Neutrophil (primary cell): ENCODE measurements at regions not wholly inside any gene's neighbourhood (a gene's known extent, or its start where the extent isn't known, plus 50 kb on each side); places are given as distances from the start of the nearest gene placed in this dataset.
"Not testable (repeated sequence)": the region's sequence is repeated elsewhere in the genome, so short reads cannot be mapped to it uniquely, and the experiment has no call there.

Experiments
- H3K27ac ChIP-seq: fragments of 200-600 bp; sonication (generic); 2 replicates; pipeline ENCODE4 v1.5.1; 2016; ENCODE audit warnings: mild to moderate bottlenecking, moderate library complexity
- H3K27me3 ChIP-seq: fragments of 200-600 bp; sonication (generic); 2 replicates; pipeline ENCODE4 v1.6.0; 2016; ENCODE audit warnings: mild to moderate bottlenecking
- H3K36me3 ChIP-seq: fragments of 200-600 bp; sonication (generic); 2 replicates; pipeline ENCODE4 v1.5.1; 2017
- H3K4me1 ChIP-seq, 2 experiments: fragments of 200-600 bp in 1 of 2; sonication (generic) in 1 of 2; 1 replicate in 1 of 2; 2 replicates in 1 of 2; pipeline versions ENCODE4 v1.5.1 to v1.6.1; 2013 to 2016; ENCODE audit warnings: low read depth in 1 of 2, low read length in 1 of 2, mild to moderate bottlenecking in 1 of 2, moderate library complexity in 1 of 2; ENCODE audit not compliant: control insufficient read depth in 1 of 2, insufficient read depth in 1 of 2
- H3K4me3 ChIP-seq, 2 experiments: fragments of 200-600 bp in 1 of 2; sonication (generic) in 1 of 2; 1 replicate in 1 of 2; 2 replicates in 1 of 2; pipeline ENCODE4 v1.5.1; 2013 to 2016; ENCODE audit warnings: low read depth in 1 of 2, low read length in 1 of 2, mild to moderate bottlenecking in 1 of 2, moderate library complexity in 1 of 2
- H3K9me3 ChIP-seq: fragments of 200-600 bp; sonication (generic); 2 replicates; pipeline ENCODE4 v1.5.1; 2016
- CTCF ChIP-seq: fragments of 200-600 bp; sonication (generic); IDR thresholded peaks from 2 replicates; pipeline ENCODE4 v1.5.1; 2016; ENCODE audit warnings: antibody characterized with exemption

- Histone ChIP-seq H3K9me3 (no peaks in the 10 kb centered on the region), H3K4me1 (no peaks in the 10 kb centered on the region)
- no peak for TF ChIP-seq CTCF
These were observed 179.5 kb downstream of the ADRA2C start for GRCh38 chr4:3945511-3946290.

GRCh38 chr4:3946553-3946952 is 180.4 kb downstream of the ADRA2C start:
- not testable (repeated sequence) for H3K9me3 ChIP-seq, H3K4me3 ChIP-seq, H3K4me1 ChIP-seq, H3K27ac ChIP-seq, H3K36me3 ChIP-seq, H3K27me3 ChIP-seq

More at GRCh38 chr4:3945511-3946290, 179.5 kb downstream of the ADRA2C start:
- Histone ChIP-seq H3K4me3 (no peak overlapping the region), H3K27ac (no peak overlapping the region), H3K27me3 (peaks cover 5% of the 10 kb centered on the region), H3K36me3 (no peaks in the 10 kb centered on the region)

DNA sequence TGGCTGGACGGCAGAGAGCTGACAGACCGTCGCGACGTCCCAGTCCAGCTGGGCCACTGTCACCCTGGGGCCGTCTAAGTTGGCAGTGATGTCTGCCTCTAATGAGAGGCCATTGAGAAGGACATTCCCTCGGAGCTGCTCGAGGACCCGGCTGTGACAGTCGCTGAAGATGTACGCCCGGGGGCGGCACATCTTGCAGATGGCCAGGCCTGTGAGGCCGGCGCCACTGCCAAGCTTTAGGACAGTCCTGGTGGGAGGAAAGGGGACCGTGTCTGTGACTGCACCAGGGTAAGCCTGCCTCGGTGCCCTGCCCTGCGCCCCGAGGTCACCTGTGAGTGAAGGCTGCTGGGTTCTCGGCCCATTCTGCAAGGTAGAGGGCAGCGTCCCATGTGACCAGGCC is 181.6 kb downstream of the ADRA2C start:
- H3K27me3 ChIP-seq, H3K4me3 ChIP-seq, H3K9me3 ChIP-seq, H3K36me3 ChIP-seq, H3K27ac ChIP-seq, H3K4me1 ChIP-seq: not testable (repeated sequence)

GRCh38 chr4:3948210-3948609 is 182.0 kb downstream of the ADRA2C start:
- not testable (repeated sequence) for H3K27me3 ChIP-seq, H3K9me3 ChIP-seq

GRCh38 chr4:3949916-3950315 is 183.7 kb downstream of the ADRA2C start:
- not testable (repeated sequence) for H3K9me3 ChIP-seq, H3K36me3 ChIP-seq, H3K4me1 ChIP-seq, H3K27ac ChIP-seq, H3K4me3 ChIP-seq, H3K27me3 ChIP-seq

More at GRCh38 chr4:3948210-3948609, 182.0 kb downstream of the ADRA2C start:
- H3K36me3 ChIP-seq, H3K4me1 ChIP-seq, H3K27ac ChIP-seq, H3K4me3 ChIP-seq: not testable (repeated sequence)

DNA sequence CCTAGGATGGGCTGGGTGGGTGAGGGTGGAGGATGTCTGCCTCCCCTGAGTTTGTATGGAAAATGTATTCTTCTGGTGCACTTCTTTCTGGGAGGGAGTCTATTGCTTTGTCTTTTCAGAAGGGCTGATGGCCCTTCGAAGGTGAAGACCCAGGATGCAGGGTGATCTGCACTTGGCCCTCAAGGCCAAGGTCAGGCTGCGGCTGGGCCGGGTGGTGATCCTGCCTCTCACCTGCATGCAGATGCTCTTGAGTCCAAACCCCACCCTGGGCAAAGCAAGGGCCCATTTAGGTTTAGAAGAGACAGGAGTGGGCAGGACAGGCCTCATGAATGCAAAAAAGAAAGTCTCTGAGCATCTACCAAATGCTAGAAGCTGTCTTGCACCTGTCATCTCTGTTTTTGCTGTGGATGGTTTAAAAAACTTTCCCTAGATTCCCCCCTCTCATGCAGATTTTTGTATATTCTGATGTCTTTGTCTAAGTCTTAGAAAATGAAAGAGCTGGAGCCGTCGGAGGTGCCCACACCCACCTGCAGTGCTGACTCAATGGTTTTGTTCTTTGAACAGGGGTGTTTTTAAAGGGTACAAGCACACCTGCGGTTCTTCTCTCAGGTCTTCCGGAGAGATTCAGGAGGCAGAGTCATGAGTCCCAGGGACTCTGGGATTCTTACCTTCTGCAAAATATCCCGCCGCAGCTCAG is 186.4 kb downstream of the ADRA2C start:
- H3K4me1 ChIP-seq, result peaks cover 4 to 10% of the 10 kb centered on the region in 2 experiments
- peaks cover 32% of the 10 kb centered on the region for H3K27me3 ChIP-seq
- not testable (repeated sequence) for H3K27ac ChIP-seq, H3K9me3 ChIP-seq, H3K4me3 ChIP-seq, H3K36me3 ChIP-seq

DNA sequence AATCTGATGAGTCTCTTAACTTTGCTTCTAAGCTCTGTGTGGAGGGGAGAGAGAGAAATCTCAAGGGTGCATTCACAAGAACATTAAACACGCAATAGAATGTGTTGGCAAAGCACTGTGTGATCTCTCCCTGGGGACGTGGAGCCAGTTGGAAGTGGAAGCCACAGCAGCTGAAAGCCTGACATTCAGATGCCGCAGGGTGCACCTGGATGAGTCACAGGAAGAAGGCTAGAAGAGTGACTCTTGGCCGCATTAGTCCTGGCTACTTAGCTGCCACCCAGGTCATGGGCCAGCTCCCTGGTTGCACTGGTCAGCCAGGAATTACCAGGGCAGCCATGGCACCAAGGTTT is 186.9 kb downstream of the ADRA2C start:
- H3K36me3 ChIP-seq, H3K9me3 ChIP-seq, H3K27ac ChIP-seq, H3K4me3 ChIP-seq: not testable (repeated sequence)
- Histone ChIP-seq H3K4me1 (peaks cover 4 to 10% of the 10 kb centered on the region in 2 experiments), H3K27me3 (peaks cover 37% of the 10 kb centered on the region)

GRCh38 chr4:3954540-3955320 is 188.5 kb downstream of the ADRA2C start:
- Histone ChIP-seq H3K27ac (peak overlapping the region; percentile 75), H3K4me1 (peaks cover 4 to 10% of the 10 kb centered on the region in 2 experiments), H3K27me3 (peaks cover 42% of the 10 kb centered on the region), H3K4me3 (peak overlapping the region; percentile 62 to 67)
- not testable (repeated sequence) for H3K9me3 ChIP-seq, H3K36me3 ChIP-seq

DNA sequence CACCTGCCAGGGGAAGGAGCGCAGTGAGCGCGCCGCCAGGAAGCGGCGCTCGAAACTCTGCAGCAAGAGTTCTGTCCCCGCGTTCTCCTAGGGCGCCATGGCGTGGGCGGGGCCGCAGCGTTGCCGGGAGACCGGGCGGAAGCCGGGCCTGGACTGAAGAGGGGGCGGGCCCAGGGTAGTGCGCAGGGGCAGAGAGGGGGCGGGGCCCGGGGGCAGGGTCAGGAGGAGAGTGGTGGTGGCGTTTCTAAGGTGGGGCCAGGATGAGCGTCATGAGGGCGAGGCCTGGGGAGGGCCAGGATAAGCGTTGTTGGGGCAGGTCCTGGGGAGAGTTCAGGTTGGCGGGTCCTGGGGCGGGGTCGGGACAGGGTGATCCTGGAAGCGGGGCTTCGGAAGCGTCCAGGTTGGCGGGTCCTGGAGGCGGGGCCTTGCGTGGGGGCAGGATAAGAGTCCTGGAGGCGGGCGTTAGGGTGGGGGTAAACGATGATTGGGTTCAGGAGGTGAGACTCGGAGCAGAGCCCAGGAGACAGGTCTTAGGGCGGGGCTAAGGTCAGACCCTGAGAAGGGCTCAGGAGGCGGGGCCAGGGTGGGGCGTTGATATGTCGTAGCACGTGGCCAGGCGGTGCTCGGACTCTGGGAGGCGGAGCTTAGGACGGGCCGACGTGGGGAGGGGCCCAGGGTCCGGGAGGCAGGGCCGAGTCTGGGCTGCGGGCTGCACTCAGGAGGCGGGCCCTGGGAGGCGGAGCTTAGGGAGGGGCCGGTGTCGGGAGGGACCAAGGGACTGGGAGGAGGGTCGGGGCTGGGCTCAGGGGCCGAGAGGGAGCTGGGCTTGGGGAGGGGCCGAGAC is 189.4 kb downstream of the ADRA2C start:
- Histone ChIP-seq H3K27ac (peak overlapping the region; percentile 75), H3K27me3 (peaks cover 42% of the 10 kb centered on the region), H3K4me3 (peak overlapping the region; percentile 62 to 67), H3K4me1 (peaks cover 4 to 10% of the 10 kb centered on the region in 2 experiments)
- H3K36me3 ChIP-seq, H3K9me3 ChIP-seq: not testable (repeated sequence)

DNA sequence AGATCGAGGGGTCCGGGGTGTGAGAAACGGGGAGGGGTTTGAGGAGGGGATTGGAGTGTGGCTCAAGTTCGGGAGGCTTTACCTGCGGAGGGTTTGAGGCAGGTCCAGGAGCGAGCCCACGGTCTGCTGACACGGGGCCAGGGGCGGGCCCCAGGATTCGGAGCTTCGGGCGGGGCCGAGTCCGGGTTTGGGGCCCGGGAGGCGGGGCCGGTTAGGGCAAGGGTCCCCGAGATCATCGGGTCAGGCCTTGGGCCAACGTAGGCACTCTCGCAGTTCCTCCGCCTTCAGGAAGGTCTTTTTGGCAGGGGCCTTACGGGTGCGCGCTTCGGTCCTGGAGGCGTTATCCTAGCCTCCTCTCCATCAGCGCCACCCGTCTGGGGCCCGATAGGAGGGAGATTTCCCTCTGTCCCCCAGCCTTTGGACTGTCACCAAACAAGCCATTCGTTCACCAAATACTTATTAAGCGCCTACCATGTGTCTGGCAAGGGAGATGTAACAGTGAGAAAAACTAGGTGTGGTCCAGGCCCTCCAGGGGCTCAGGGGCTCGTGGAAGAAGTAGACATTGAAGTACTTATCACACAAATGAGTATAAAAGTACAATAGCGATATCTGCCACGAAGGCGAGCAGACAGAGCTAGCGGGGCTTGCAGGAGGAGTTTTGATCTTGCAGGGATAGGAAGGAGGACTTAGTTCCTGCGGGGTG is 190.1 kb downstream of the ADRA2C start:
- Histone ChIP-seq H3K4me1 (peaks cover 4 to 10% of the 10 kb centered on the region in 2 experiments), H3K4me3 (peak overlapping the region; percentile 62 to 67), H3K27me3 (peaks cover 42% of the 10 kb centered on the region)
- not testable (repeated sequence) for H3K9me3 ChIP-seq, H3K27ac ChIP-seq, H3K36me3 ChIP-seq

DNA sequence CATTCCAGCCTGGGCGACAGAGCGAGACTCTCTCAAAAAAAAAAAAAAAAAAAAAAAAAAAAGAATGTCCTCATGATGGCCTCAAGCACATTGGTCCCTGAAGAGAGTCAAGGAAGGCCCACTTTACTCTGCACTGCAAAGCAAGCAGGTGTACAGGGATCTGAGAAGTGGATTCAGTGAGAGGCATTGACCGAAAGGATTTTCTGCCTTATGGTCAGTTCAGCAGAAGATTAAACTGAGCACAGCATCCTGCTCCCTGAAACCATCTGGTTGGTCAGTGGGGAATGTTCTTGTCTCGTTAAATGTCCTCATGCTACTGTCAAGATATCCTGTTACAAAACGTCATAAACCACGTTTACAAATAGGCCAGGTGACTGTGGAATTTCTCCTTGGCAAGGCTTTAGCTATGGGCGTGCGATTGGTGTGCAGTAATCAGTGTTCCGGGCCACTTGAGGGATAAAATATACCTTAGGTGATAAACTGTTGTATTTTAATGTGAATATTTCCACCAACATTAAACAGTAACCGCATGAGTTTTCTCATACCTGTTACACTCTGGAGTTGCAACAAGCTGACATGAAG is 195.0 kb downstream of the ADRA2C start:
- not testable (repeated sequence) for H3K27ac ChIP-seq, H3K36me3 ChIP-seq, H3K4me3 ChIP-seq, H3K4me1 ChIP-seq, H3K9me3 ChIP-seq
- peaks cover 25% of the 10 kb centered on the region for H3K27me3 ChIP-seq
